Loucy (cell line): ENCODE measurements at regions not wholly inside any gene's neighbourhood (a gene's known extent, or its start where the extent isn't known, plus 50 kb on each side); places are given as distances from the start of the nearest gene placed in this dataset.

Experiments used
- H2AFZ ChIP-seq: fragments of 200-600 bp; sonication (generic); 2 replicates; pipeline ENCODE4 v1.6.0; 2016; ENCODE audit warnings: antibody characterized with exemption, mild to moderate bottlenecking, low read length, moderate library complexity
- H3F3A ChIP-seq: fragments of 200-600 bp; 2 replicates; pipeline ENCODE4 v1.6.0; 2016; ENCODE audit warnings: antibody characterized with exemption, low read depth, mild to moderate bottlenecking
- H3K27me3 ChIP-seq: fragments of 200-600 bp; sonication (generic); 2 replicates; pipeline ENCODE4 v1.6.1; 2014; ENCODE audit warnings: low read length, mild to moderate bottlenecking; ENCODE audit not compliant: insufficient read depth, poor library complexity, severe bottlenecking
- H3K36me3 ChIP-seq: fragments of 200-600 bp; sonication (generic); 2 replicates; pipeline ENCODE4 v1.6.1; 2016; ENCODE audit warnings: low read length; ENCODE audit not compliant: insufficient read depth
- H3K4me1 ChIP-seq: fragments of 200-600 bp; sonication (generic); 2 replicates; pipeline ENCODE4 v1.5.1; 2014; ENCODE audit warnings: low read length, mild to moderate bottlenecking; ENCODE audit not compliant: insufficient read depth, poor library complexity, severe bottlenecking
- H3K4me2 ChIP-seq: fragments of 200-600 bp; sonication (generic); 2 replicates; pipeline ENCODE4 v1.6.0; 2014; ENCODE audit warnings: antibody characterized with exemption, low read length, low read depth, mild to moderate bottlenecking; ENCODE audit not compliant: poor library complexity, severe bottlenecking
- H3K4me3 ChIP-seq: fragments of 200-600 bp; sonication (generic); 2 replicates; pipeline ENCODE4 v1.5.1; 2014; ENCODE audit warnings: low read length, mild to moderate bottlenecking, mixed read lengths; ENCODE audit not compliant: poor library complexity, severe bottlenecking
- H3K79me2 ChIP-seq: fragments of 200-600 bp; sonication (generic); 2 replicates; pipeline ENCODE4 v1.6.1; 2014; ENCODE audit warnings: low read length; ENCODE audit not compliant: insufficient read depth
- H3K9ac ChIP-seq: fragments of 200-600 bp; sonication (generic); 2 replicates; pipeline ENCODE4 v1.6.0; 2014; ENCODE audit warnings: mild to moderate bottlenecking, low read depth, low read length, moderate library complexity; ENCODE audit not compliant: poor library complexity, severe bottlenecking
- H3K9me2 ChIP-seq: fragments of 200-600 bp; sonication (generic); replicated peaks from 2 replicates; pipeline ENCODE4 v1.6.1; 2016; ENCODE audit warnings: low read depth, low read length, mixed read lengths
- H3K9me3 ChIP-seq: fragments of 200-600 bp; sonication (generic); 2 replicates; pipeline ENCODE4 v1.6.1; 2014; ENCODE audit warnings: mild to moderate bottlenecking, antibody characterized with exemption, low read length, low read depth; ENCODE audit not compliant: insufficient read depth
- H4K20me1 ChIP-seq: fragments of 200-600 bp; sonication (generic); 2 replicates; pipeline ENCODE4 v1.6.0; 2014; ENCODE audit warnings: antibody characterized with exemption, low read length, mild to moderate bottlenecking; ENCODE audit not compliant: insufficient read depth, poor library complexity, severe bottlenecking
- EZH2phosphoT487 ChIP-seq: fragments of 200-600 bp; IDR thresholded peaks from 2 replicates; pipeline ENCODE4 v1.6.1; 2018; ENCODE audit warnings: antibody characterized with exemption, mild to moderate bottlenecking, moderate library complexity, borderline replicate concordance
- TF ChIP-seq, protein P1 (sequence below): fragments of 200-600 bp; sonication (generic); conservative IDR thresholded peaks from 2 replicates; pipeline ENCODE4 v1.5.1; 2014; ENCODE audit warnings: mild to moderate bottlenecking, antibody characterized with exemption, low read length

DNA sequence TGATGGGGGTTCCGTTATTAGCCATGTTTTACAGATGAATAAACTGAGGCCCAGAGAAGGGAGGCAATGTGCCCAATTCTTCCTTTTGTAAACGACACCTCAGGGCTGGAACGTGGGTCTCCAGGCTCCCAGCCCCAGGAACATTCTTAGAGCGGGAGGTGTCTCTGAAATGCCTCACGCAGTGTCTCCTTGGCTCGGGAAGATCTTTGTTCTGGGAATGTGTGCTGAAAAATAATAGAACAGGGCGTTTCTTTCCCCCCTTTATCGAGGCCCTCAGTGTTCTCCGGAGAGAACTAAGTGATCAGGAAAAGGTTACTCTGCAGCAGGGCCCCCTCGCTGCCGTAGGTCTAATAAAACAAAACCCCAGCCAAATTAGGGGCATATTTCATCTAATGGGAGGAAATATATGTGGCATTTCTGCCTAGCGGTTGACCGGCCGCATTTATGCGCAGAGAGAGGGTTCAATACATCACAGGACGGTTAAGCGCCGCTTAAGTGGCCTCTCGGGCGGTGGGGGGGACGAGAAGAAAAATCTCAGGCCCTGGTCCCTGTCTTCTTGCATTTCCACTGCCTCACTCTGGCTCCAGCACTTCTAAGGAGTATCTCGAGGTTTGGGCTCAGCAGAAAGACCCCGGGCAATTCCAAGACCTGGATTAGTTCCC is 564.3 kb downstream of the MN1 start:
- Histone ChIP-seq H3K36me3 (no peaks in the 10 kb centered on the region), H3K9me3 (no peaks in the 10 kb centered on the region), H3K9ac (no peak overlapping the region), H3K27me3 (no peaks in the 10 kb centered on the region), H3F3A (no peaks in the 10 kb centered on the region), H3K9me2 (no peaks in the 10 kb centered on the region), H3K79me2 (no peaks in the 10 kb centered on the region), H2AFZ (no peak overlapping the region), H3K4me2 (no peak overlapping the region), H4K20me1 (no peaks in the 10 kb centered on the region), H3K4me1 (no peaks in the 10 kb centered on the region), H3K4me3 (no peak overlapping the region)
- TF ChIP-seq, protein P1, sequence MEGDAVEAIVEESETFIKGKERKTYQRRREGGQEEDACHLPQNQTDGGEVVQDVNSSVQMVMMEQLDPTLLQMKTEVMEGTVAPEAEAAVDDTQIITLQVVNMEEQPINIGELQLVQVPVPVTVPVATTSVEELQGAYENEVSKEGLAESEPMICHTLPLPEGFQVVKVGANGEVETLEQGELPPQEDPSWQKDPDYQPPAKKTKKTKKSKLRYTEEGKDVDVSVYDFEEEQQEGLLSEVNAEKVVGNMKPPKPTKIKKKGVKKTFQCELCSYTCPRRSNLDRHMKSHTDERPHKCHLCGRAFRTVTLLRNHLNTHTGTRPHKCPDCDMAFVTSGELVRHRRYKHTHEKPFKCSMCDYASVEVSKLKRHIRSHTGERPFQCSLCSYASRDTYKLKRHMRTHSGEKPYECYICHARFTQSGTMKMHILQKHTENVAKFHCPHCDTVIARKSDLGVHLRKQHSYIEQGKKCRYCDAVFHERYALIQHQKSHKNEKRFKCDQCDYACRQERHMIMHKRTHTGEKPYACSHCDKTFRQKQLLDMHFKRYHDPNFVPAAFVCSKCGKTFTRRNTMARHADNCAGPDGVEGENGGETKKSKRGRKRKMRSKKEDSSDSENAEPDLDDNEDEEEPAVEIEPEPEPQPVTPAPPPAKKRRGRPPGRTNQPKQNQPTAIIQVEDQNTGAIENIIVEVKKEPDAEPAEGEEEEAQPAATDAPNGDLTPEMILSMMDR = no peak
- TF ChIP-seq EZH2phosphoT487 = no peak

DNA sequence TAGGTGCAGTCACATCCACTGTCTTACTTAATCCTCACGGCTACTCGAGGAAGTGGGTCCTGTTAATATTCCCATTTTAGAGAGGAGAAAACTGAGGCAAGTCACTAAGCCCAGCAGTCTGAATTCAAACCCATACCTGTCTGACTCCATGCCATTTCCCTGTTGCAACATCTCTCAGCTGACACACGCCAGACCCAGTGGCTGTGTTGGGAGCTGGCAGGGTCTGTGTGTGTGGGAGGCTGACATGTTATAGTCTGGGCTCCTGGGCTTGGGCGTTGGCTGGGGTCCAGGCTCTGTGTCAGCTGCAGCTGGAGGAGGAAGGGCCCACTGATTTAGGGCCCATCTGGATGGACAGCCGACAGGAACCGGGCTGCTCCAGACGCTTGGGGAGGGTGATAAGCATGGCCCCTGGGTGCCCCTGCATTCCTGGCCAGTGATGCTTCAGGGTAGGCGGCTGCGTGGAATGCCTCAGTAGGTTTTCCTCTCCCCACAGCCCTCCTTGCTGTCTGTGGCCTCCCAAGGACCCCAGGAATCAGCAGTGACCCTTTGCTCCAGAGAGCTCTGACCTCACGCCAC is 562.5 kb downstream of the MN1 start:
- no peaks in the 10 kb centered on the region for H4K20me1 ChIP-seq
- no peaks in the 10 kb centered on the region for H3K4me1 ChIP-seq
- no peaks in the 10 kb centered on the region for H3K9me2 ChIP-seq
- no peak overlapping the region for H3K4me3 ChIP-seq
- no peak overlapping the region for H3K9ac ChIP-seq
- H3F3A ChIP-seq = no peaks in the 10 kb centered on the region
- H2AFZ ChIP-seq = no peak overlapping the region
- no peaks in the 10 kb centered on the region for H3K36me3 ChIP-seq
- H3K9me3 ChIP-seq = no peaks in the 10 kb centered on the region
- TF ChIP-seq, protein P1 = no peak
- TF ChIP-seq EZH2phosphoT487 = no peak
- H3K27me3 ChIP-seq = no peaks in the 10 kb centered on the region
- no peak overlapping the region for H3K4me2 ChIP-seq
- H3K79me2 ChIP-seq = no peaks in the 10 kb centered on the region

DNA sequence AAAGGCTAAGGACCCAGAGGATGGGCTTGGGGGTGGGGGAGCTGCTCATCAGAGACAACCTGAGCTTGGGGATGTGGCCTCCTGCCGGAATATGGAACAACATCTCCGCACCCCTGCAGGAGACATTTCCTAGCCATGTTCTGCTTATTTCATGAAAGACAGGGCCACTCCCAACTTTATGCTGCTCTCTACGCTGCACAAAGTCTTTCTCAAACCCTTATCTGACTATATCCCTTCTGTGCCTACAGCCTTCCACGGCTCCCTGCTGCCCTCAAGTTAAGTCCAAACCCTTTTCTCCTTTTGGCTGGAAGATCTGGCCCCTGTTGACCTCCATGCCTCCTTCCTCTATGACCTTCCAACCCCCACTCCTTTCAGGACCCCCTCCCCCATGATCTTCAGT is 562.0 kb downstream of the MN1 start:
- no peak for TF ChIP-seq EZH2phosphoT487
- TF ChIP-seq, protein P1 = no peak
- H3F3A ChIP-seq = no peaks in the 10 kb centered on the region
- H3K9me3 ChIP-seq = no peaks in the 10 kb centered on the region
- no peaks in the 10 kb centered on the region for H3K4me1 ChIP-seq
- no peaks in the 10 kb centered on the region for H3K79me2 ChIP-seq
- H4K20me1 ChIP-seq = no peaks in the 10 kb centered on the region
- no peaks in the 10 kb centered on the region for H3K27me3 ChIP-seq
- H3K36me3 ChIP-seq = no peaks in the 10 kb centered on the region
- H3K4me2 ChIP-seq = no peak overlapping the region
- H3K9ac ChIP-seq = no peak overlapping the region
- no peaks in the 10 kb centered on the region for H3K9me2 ChIP-seq
- no peak overlapping the region for H3K4me3 ChIP-seq
- no peak overlapping the region for H2AFZ ChIP-seq
